ENCODE measurements at regions not wholly inside any gene's neighbourhood (a gene's known extent, or its start where the extent isn't known, plus 50 kb on each side); places are given as distances from the start of the nearest gene placed in this dataset.

GRCh38 chr22:23405366-23405851 lies 174.7 kb downstream of the IGLL1 start:
- DNase-seq, result no peak

GRCh38 chr22:23404689-23405365 lies 175.3 kb downstream of the IGLL1 start:
- no peak for DNase-seq

GRCh38 chr22:23403720-23404688 lies 176.1 kb downstream of the IGLL1 start:
- no peak for DNase-seq

GRCh38 chr22:23403152-23403719 lies 176.9 kb downstream of the IGLL1 start:
- DNase-seq, result no peak

- DNase-seq, result no peak
Measured at GRCh38 chr22:23402275-23403151, 177.6 kb downstream of the IGLL1 start.

GRCh38 chr22:23401910-23402274 lies 178.2 kb downstream of the IGLL1 start:
- no peak for DNase-seq

- no peak for DNase-seq
Measured at GRCh38 chr22:23401111-23401909, 178.8 kb downstream of the IGLL1 start.

GRCh38 chr22:23400286-23400981 lies 179.7 kb downstream of the IGLL1 start:
- DNase-seq, result no peak

- no peak for DNase-seq
Measured at GRCh38 chr22:23399367-23400285, 180.5 kb downstream of the IGLL1 start.

- DNase-seq, result no peak
Measured at GRCh38 chr22:23398701-23399366, 181.3 kb downstream of the IGLL1 start.

- DNase-seq, result no peak
Measured at GRCh38 chr22:23397613-23398567, 182.2 kb downstream of the IGLL1 start.

GRCh38 chr22:23397008-23397612 lies 183.0 kb downstream of the IGLL1 start:
- DNase-seq, result no peak

GRCh38 chr22:23396362-23397007 lies 183.6 kb downstream of the IGLL1 start:
- DNase-seq, result no peak

- DNase-seq, result no peak
Measured at GRCh38 chr22:23395530-23396361, 184.3 kb downstream of the IGLL1 start.

- DNase-seq, result no peak
Measured at GRCh38 chr22:23394525-23395326, 185.4 kb downstream of the IGLL1 start.

All from NCI-H1092 (cell line).